Endothelial cell of umbilical vein (primary cell): ENCODE measurements at regions not wholly inside any gene's neighbourhood (a gene's known extent, or its start where the extent isn't known, plus 50 kb on each side); places are given as distances from the start of the nearest gene placed in this dataset.

Experiments used
- BruUV-seq: library from RNA; stranded (reverse); fragments of 400-500 nt; replicated peaks from 2 replicates; lab custom pipeline; 2021; lab: Mats Ljungman, UMichigan
- CTCF ChIA-PET: fragments of 300-600, 350-600 bp; sonication (Branson Sonifier 250); formaldehyde crosslinking; loops from one replicate; lab custom pipeline; 2021; ENCODE audit warnings: antibody characterized with exemption, inconsistent platforms; lab: Charles Lee
- POLR2A ChIA-PET: fragments of 300-600, 350-600 bp; sonication (Branson Sonifier 250); formaldehyde crosslinking; loops from one replicate; lab custom pipeline; 2021; ENCODE audit warnings: antibody characterized with exemption, inconsistent platforms; lab: Charles Lee
- DNase-seq: peaks from one replicate; pipeline ENCODE4 v3.0.0-alpha.2; 2011; ENCODE audit warnings: low read depth, low spot score
- FAIRE-seq: peaks from 2 replicates; lab custom pipeline; 2011; peaks lifted over from hg19 to GRCh38; lab: Jason Lieb, UNC
- H2AFZ ChIP-seq: 2 replicates; pipeline ENCODE4 v1.6.0; 2012; ENCODE audit warnings: low read depth, low read length, control low read depth, inconsistent platforms
- H3K27ac ChIP-seq: 2 replicates; pipeline ENCODE4 v1.5.1; 2011; ENCODE audit warnings: low read depth, mild to moderate bottlenecking, control low read depth, low read length, moderate library complexity; ENCODE audit not compliant: insufficient read depth
- H3K27me3 ChIP-seq, 2 experiments: 2 replicates each; pipeline versions ENCODE4 v1.6.0 to v1.6.1; 2011; ENCODE audit warnings: low read length in 2 of 2, mixed read lengths in 1 of 2; ENCODE audit not compliant: control insufficient read depth in 2 of 2, insufficient read depth in 2 of 2
- H3K36me3 ChIP-seq, 2 experiments: 2 replicates in 1 of 2; 3 replicates in 1 of 2; pipeline ENCODE4 v1.5.1; 2011; ENCODE audit warnings: low read length in 2 of 2, mild to moderate bottlenecking in 1 of 2, moderate library complexity in 1 of 2; ENCODE audit not compliant: control insufficient read depth in 2 of 2, insufficient read depth in 2 of 2; ENCODE audit errors: extremely low read depth in 1 of 2
- H3K4me1 ChIP-seq: 3 replicates; pipeline ENCODE4 v1.5.1; 2011; ENCODE audit warnings: mild to moderate bottlenecking, low read length; ENCODE audit not compliant: control insufficient read depth, insufficient read depth; ENCODE audit errors: extremely low read depth
- H3K4me2 ChIP-seq: 2 replicates; pipeline ENCODE4 v1.6.1; 2011; ENCODE audit warnings: low read length, control low read depth, mixed read lengths; ENCODE audit not compliant: insufficient read depth
- H3K4me3 ChIP-seq, 3 experiments: fragments of 200-600 bp in 1 of 3; sonication (generic), shearing (Covaris generic) in 1 of 3; replicated peaks in 1 of 3; 2 replicates each; pipeline ENCODE4 v1.5.1; 2011 to 2016; ENCODE audit warnings: control low read depth in 3 of 3, low read length in 3 of 3, mild to moderate bottlenecking in 2 of 3, inconsistent platforms in 1 of 3, low read depth in 1 of 3, moderate library complexity in 1 of 3; ENCODE audit not compliant: insufficient read depth in 1 of 3
- H3K79me2 ChIP-seq: 2 replicates; pipeline ENCODE4 v1.6.0; 2012; ENCODE audit warnings: low read length, inconsistent platforms; ENCODE audit not compliant: control insufficient read depth, insufficient read depth
- H3K9ac ChIP-seq: replicated peaks from 2 replicates; pipeline ENCODE3; 2011; ENCODE audit warnings: low read length, control low read depth; ENCODE audit not compliant: insufficient read depth; ENCODE audit errors: extremely low read depth
- H3K9me1 ChIP-seq: replicated peaks from 3 replicates; pipeline ENCODE4 v1.6.0; 2011; ENCODE audit warnings: mild to moderate bottlenecking, low read length; ENCODE audit not compliant: control insufficient read depth, insufficient read depth; ENCODE audit errors: extremely low read depth
- H3K9me3 ChIP-seq: replicated peaks from 2 replicates; pipeline ENCODE4 v1.5.1; 2012; ENCODE audit warnings: low read length, inconsistent platforms; ENCODE audit not compliant: control insufficient read depth, insufficient read depth
- H4K20me1 ChIP-seq: replicated peaks from 2 replicates; pipeline ENCODE3; 2011; ENCODE audit warnings: mild to moderate bottlenecking, low read length; ENCODE audit not compliant: control insufficient read depth, insufficient read depth; ENCODE audit errors: extremely low read depth
- CTCF ChIP-seq, 2 donors: IDR thresholded peaks; 1 replicate in 1 of 2; 2 replicates in 1 of 2; pipeline ENCODE4 v1.5.1; 2011; ENCODE audit warnings: low read length in 2 of 2, mild to moderate bottlenecking in 2 of 2, moderate library complexity in 2 of 2, control low read depth in 1 of 2, inconsistent platforms in 1 of 2, low read depth in 1 of 2; ENCODE audit not compliant: insufficient read depth in 1 of 2; ENCODE audit errors: extremely low read depth in 1 of 2
- EZH2 ChIP-seq: IDR thresholded peaks from 2 replicates; pipeline ENCODE4 v1.6.1; 2012; ENCODE audit warnings: borderline replicate concordance, low read depth, mild to moderate bottlenecking, moderate library complexity, low read length, inconsistent platforms; ENCODE audit not compliant: severe bottlenecking
- FOS ChIP-seq: IDR thresholded peaks from 2 replicates; pipeline ENCODE4 v1.6.1; 2011; ENCODE audit warnings: mild to moderate bottlenecking, low read length, moderate library complexity, borderline replicate concordance; ENCODE audit not compliant: insufficient read depth
- GATA2 ChIP-seq: IDR thresholded peaks from 2 replicates; pipeline ENCODE4 v1.7.0; 2011; ENCODE audit warnings: low read depth, mild to moderate bottlenecking, moderate library complexity, mixed read lengths, low read length; ENCODE audit not compliant: insufficient read length, insufficient read depth
- JUN ChIP-seq: IDR thresholded peaks from 2 replicates; pipeline ENCODE4 v1.6.1; 2011; ENCODE audit warnings: borderline replicate concordance, low read depth; ENCODE audit not compliant: insufficient read length, insufficient read depth
- MAX ChIP-seq: IDR thresholded peaks from 2 replicates; pipeline ENCODE4 v1.6.1; 2011; ENCODE audit not compliant: insufficient read depth, insufficient read length
- MYC ChIP-seq: IDR thresholded peaks from one replicate; pipeline ENCODE4 v1.6.1; 2011; ENCODE audit warnings: mild to moderate bottlenecking, low read depth, low read length
- POLR2A ChIP-seq: IDR thresholded peaks from 2 replicates; pipeline ENCODE4 v1.6.1; 2012; ENCODE audit warnings: low read depth, mild to moderate bottlenecking, control low read depth, low read length
- POLR2AphosphoS5 ChIP-seq: IDR thresholded peaks from 2 replicates; pipeline ENCODE4 v1.6.1; 2012; ENCODE audit warnings: low read depth, mild to moderate bottlenecking, control low read depth, low read length, moderate library complexity; ENCODE audit not compliant: insufficient read depth
- dilution Hi-C: fragments of 300-500 bp; cut with MboI; formaldehyde crosslinking; loops from one replicate; pipeline ENCODE4 v1.15.0; 2019; ENCODE audit warnings: low sequenced_read_pairs; ENCODE audit not compliant: extremely low pct_ligation_motif_present
- intact Hi-C: fragments of 100-400 bp; cut with micrococcal nuclease; formaldehyde crosslinking; loops from one replicate; pipeline ENCODE4 v1.10.0; 2022

GRCh38 chr1:213486488-213486887 lies 435.4 kb downstream of the RPS6KC1 start:
- Histone ChIP-seq H3K9me3 (no peaks in the 10 kb centered on the region), H3K4me3 (no peak overlapping the region), H4K20me1 (no peaks in the 10 kb centered on the region), H3K79me2 (no peaks in the 10 kb centered on the region), H2AFZ (no peak overlapping the region), H3K4me2 (no peak overlapping the region), H3K4me1 (no peaks in the 10 kb centered on the region), H3K9ac (no peak overlapping the region), H3K27ac (no peak overlapping the region), H3K27me3 (no peaks in the 10 kb centered on the region), H3K9me1 (no peaks in the 10 kb centered on the region), H3K36me3 (no peaks in the 10 kb centered on the region)
- no TSS peak for BruUV-seq
- intact Hi-C loops (no loop called here), dilution Hi-C loops (no loop called here)
- DNase-seq (no peak), FAIRE-seq (no peak)
- CTCF ChIA-PET = no interaction called here
- POLR2A ChIA-PET = interaction anchor here (0.6 kb wide), 1 partner anchor 501 kb away, joined by 3 read pairs; the partner anchor contains the start of gene PROX1
- no peak for TF ChIP-seq POLR2A
- TF ChIP-seq MAX = no peak
- no peak for TF ChIP-seq CTCF (IDR thresholded peaks at IDR 0.05; ENCODE audit: extremely low read depth in 1 of 2, insufficient read depth in 1 of 2, low read depth in 1 of 2, low read length in 2 of 2)
- TF ChIP-seq EZH2 = no peak
- no peak for TF ChIP-seq FOS
- TF ChIP-seq JUN = no peak
- TF ChIP-seq GATA2 = no peak
- no peak for TF ChIP-seq POLR2AphosphoS5
- no peak for TF ChIP-seq MYC
